22Rv1 (cell line): ENCODE measurements at regions not wholly inside any gene's neighbourhood (a gene's known extent, or its start where the extent isn't known, plus 50 kb on each side); places are given as distances from the start of the nearest gene placed in this dataset.

ENCODE experiments used
- CTCF ChIP-seq: fragments of 450-650 bp; IDR thresholded peaks from 2 replicates; pipeline ENCODE4 v1.5.1; 2017; ENCODE audit warnings: mild to moderate bottlenecking
- ZFX ChIP-seq: fragments of 450-650 bp; IDR thresholded peaks from 2 replicates; pipeline ENCODE4 v1.6.1; 2017; ENCODE audit warnings: antibody characterized with exemption, borderline replicate concordance

GRCh38 chr6:43842231-43842794 lies 72.3 kb downstream of the VEGFA start:
- no peak for TF ChIP-seq CTCF
- TF ChIP-seq ZFX = no peak
